Spleen (tissue), 11 donors: ENCODE measurements at regions not wholly inside any gene's neighbourhood (a gene's known extent, or its start where the extent isn't known, plus 50 kb on each side); places are given as distances from the start of the nearest gene placed in this dataset.

Experiments used
- DNase-seq: peaks from one replicate; pipeline ENCODE4 v3.0.0-alpha.2; 2020
- H3K27ac ChIP-seq, 8 donors: fragments of 200-600 bp; sonication (generic) in 7 of 8; 1 replicate in 4 of 8; 2 replicates in 4 of 8; pipeline versions ENCODE4 v1.5.0 to v1.8.0; 2016 to 2021; ENCODE audit warnings: inconsistent platforms in 4 of 8, mild to moderate bottlenecking in 4 of 8, moderate library complexity in 1 of 8
- H3K27me3 ChIP-seq, 7 donors: fragments of 200-600 bp; sonication (generic) in 6 of 7; replicated peaks in 1 of 7; 1 replicate in 4 of 7; 2 replicates in 3 of 7; pipeline versions ENCODE4 v1.5.0 to v1.8.0; 2016 to 2021; ENCODE audit warnings: inconsistent platforms in 3 of 7, mild to moderate bottlenecking in 1 of 7
- H3K36me3 ChIP-seq, 6 donors: fragments of 200-600 bp; sonication (generic) in 5 of 6; 1 replicate in 4 of 6; 2 replicates in 2 of 6; pipeline versions ENCODE4 v1.5.0 to v1.8.0; 2016 to 2021; ENCODE audit warnings: inconsistent platforms in 2 of 6
- H3K4me1 ChIP-seq, 6 donors: fragments of 200-600 bp; sonication (generic) in 5 of 6; 1 replicate in 3 of 6; 2 replicates in 3 of 6; pipeline versions ENCODE4 v1.5.0 to v1.8.0; 2016 to 2021; ENCODE audit warnings: inconsistent platforms in 3 of 6
- H3K4me3 ChIP-seq, 8 donors: fragments of 200-600 bp; sonication (generic) in 7 of 8; 1 replicate in 4 of 8; 2 replicates in 4 of 8; pipeline versions ENCODE4 v1.5.0 to v1.8.0; 2016 to 2021; ENCODE audit warnings: inconsistent platforms in 4 of 8, mild to moderate bottlenecking in 4 of 8, moderate library complexity in 2 of 8
- H3K9me3 ChIP-seq, 8 donors: fragments of 200-600 bp; sonication (generic) in 7 of 8; 1 replicate in 4 of 8; 2 replicates in 4 of 8; pipeline versions ENCODE4 v1.5.0 to v1.8.0; 2016 to 2021; ENCODE audit warnings: inconsistent platforms in 4 of 8
- CTCF ChIP-seq, 11 experiments: fragments of 200-600 bp in 7 of 11; fragments of 450-650 bp in 4 of 11; sonication (generic) in 4 of 11; IDR thresholded peaks in 8 of 11; conservative IDR thresholded peaks in 3 of 11; 1 replicate in 7 of 11; 2 replicates in 4 of 11; pipeline versions ENCODE4 v1.4.0 to v1.8.0; 2016 to 2021; ENCODE audit warnings: antibody characterized with exemption in 11 of 11, inconsistent platforms in 4 of 11, mild to moderate bottlenecking in 1 of 11
- POLR2A ChIP-seq, 3 donors: fragments of 450-650 bp; IDR thresholded peaks; one replicate each; pipeline ENCODE4 v1.5.1; 2017; ENCODE audit warnings: antibody characterized with exemption in 3 of 3, mild to moderate bottlenecking in 1 of 3
- POLR2AphosphoS5 ChIP-seq, 3 donors: sonication (generic); formaldehyde crosslinking; IDR thresholded peaks; one replicate each; pipeline ENCODE4 v1.5.1; 2017; ENCODE audit warnings: antibody characterized with exemption in 3 of 3
- WGBS, 5 donors: extraction: QIAGEN DNeasy Blood & Tissue Kit in 3 of 5; methylation state at CpG; one replicate each; pipeline versions ENCODE4 v1.1.5 to v1.1.7; 2013 to 2018; 5-methylcytosine and 5-hydroxymethylcytosine counted together
- intact Hi-C: fragments of 100-400 bp; cut with DNase I; formaldehyde crosslinking; loops from one replicate; pipeline ENCODE4 v1.15.0; 2023; ENCODE audit warnings: low total_unique reads
- donor health status: healthy with polysubstance abuse.
- donor health status: DM: no; HTN: no; CAD: no; lungs with moderate emphysema.
- donor health status: DM: no; HTN: no; CAD: no.
- donor health status: Bipolar disorder and iron deficiency.
- donor health status: healthy.
- donor health status: DM: no; HTN: no; CAD: no.
- donor health status: DM: yes; HTN: yes; CAD: no.

DNA sequence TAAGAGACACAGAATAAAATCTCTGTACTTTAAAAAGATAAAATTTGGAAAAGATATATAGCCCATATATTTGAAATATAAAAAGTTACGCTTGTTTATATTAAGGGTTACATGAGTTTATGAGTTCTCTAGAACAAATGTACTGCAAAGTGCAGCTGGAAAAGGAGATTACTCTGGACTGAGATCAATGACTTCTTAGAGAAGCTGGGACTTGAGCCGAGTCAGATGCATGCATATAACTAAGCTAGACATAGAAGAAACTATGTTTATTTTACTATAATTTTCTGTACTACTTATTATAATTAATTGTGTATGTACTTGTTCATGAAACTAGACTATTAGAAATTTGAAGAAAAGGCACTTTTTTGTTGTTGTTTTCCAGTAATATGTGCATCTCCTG is 170.3 kb upstream of the NXPH2 start:
- no peaks in the 10 kb centered on the region for H3K4me1 ChIP-seq
- intact Hi-C loops = no loop called here

GRCh38 chr2:138949517-138949916 is 169.3 kb upstream of the NXPH2 start:
- no peak for TF ChIP-seq POLR2AphosphoS5 (IDR thresholded peaks at IDR 0.05)
- no peak for TF ChIP-seq POLR2A (IDR thresholded peaks at IDR 0.05)
- no peak for TF ChIP-seq CTCF (IDR thresholded peaks at IDR 0.05 in 8 of 11, conservative IDR thresholded peaks at IDR 0.05 in 3 of 11)
- H3K9me3 ChIP-seq = peaks cover 0 to 3% (median 0%) of the 10 kb centered on the region in 8 donors
- H3K4me1 ChIP-seq = no peaks in the 10 kb centered on the region
- DNase-seq = no peak
- H3K36me3 ChIP-seq = no peaks in the 10 kb centered on the region
- no peaks in the 10 kb centered on the region for H3K27me3 ChIP-seq
- H3K4me3 ChIP-seq = no peak overlapping the region
- intact Hi-C loops = no loop called here
- 64 to 79% (median 74%) methylated on average over 3 of the region's 3 CpGs for WGBS, 5 donors
- no peak overlapping the region for H3K27ac ChIP-seq

More for the DNA sequence above, 170.3 kb upstream of the NXPH2 start:
- Histone ChIP-seq H3K36me3 (no peaks in the 10 kb centered on the region), H3K4me3 (no peak overlapping the region), H3K27ac (no peak overlapping the region), H3K9me3 (peaks cover 0 to 7% (median 0%) of the 10 kb centered on the region in 8 donors), H3K27me3 (no peaks in the 10 kb centered on the region)
- TF ChIP-seq POLR2AphosphoS5 (IDR thresholded peaks at IDR 0.05) = no peak
- TF ChIP-seq CTCF (IDR thresholded peaks at IDR 0.05 in 8 of 11, conservative IDR thresholded peaks at IDR 0.05 in 3 of 11) = no peak
- no peak for TF ChIP-seq POLR2A (IDR thresholded peaks at IDR 0.05)
- DNase-seq = no peak
- 83 to 95% (median 88%) methylated on average over 2 of the region's 2 CpGs for WGBS, 5 donors

- H3K36me3 ChIP-seq = no peaks in the 10 kb centered on the region
- TF ChIP-seq CTCF (IDR thresholded peaks at IDR 0.05 in 8 of 11, conservative IDR thresholded peaks at IDR 0.05 in 3 of 11) (no peak), POLR2AphosphoS5 (IDR thresholded peaks at IDR 0.05) (no peak), POLR2A (IDR thresholded peaks at IDR 0.05) (no peak)
- DNase-seq = no peak
- intact Hi-C loops = no loop called here
- WGBS, 5 donors = 0 to 7% (median 0%) methylated on average over 1 of the region's 1 CpG
- no peak overlapping the region for H3K27ac ChIP-seq
- H3K4me3 ChIP-seq = no peak overlapping the region
- H3K9me3 ChIP-seq = peaks cover 0 to 3% (median 0%) of the 10 kb centered on the region in 8 donors
- H3K4me1 ChIP-seq = no peaks in the 10 kb centered on the region
- no peaks in the 10 kb centered on the region for H3K27me3 ChIP-seq
Observed at GRCh38 chr2:138948070-138948539, 167.9 kb upstream of the NXPH2 start.

- intact Hi-C loops = no loop called here
- no peak overlapping the region for H3K4me3 ChIP-seq
- no peaks in the 10 kb centered on the region for H3K27me3 ChIP-seq
- H3K36me3 ChIP-seq = no peaks in the 10 kb centered on the region
- H3K9me3 ChIP-seq = peaks cover 0 to 21% (median 6%) of the 10 kb centered on the region in 8 donors
- WGBS, 5 donors = 79 to 90% (median 83%) methylated on average over 2 of the region's 2 CpGs
- no peak for DNase-seq
- TF ChIP-seq CTCF (IDR thresholded peaks at IDR 0.05 in 8 of 11, conservative IDR thresholded peaks at IDR 0.05 in 3 of 11) (no peak), POLR2A (IDR thresholded peaks at IDR 0.05) (no peak), POLR2AphosphoS5 (IDR thresholded peaks at IDR 0.05) (no peak)
- no peak overlapping the region for H3K27ac ChIP-seq
- H3K4me1 ChIP-seq = no peaks in the 10 kb centered on the region
Observed at GRCh38 chr2:138943470-138943869, 163.3 kb upstream of the NXPH2 start.
